ENCODE measurements at regions not wholly inside any gene's neighbourhood (a gene's known extent, or its start where the extent isn't known, plus 50 kb on each side); places are given as distances from the start of the nearest gene placed in this dataset.
"Not testable (repeated sequence)": the region's sequence is repeated elsewhere in the genome, so short reads cannot be mapped to it uniquely, and the experiment has no call there.

DNA sequence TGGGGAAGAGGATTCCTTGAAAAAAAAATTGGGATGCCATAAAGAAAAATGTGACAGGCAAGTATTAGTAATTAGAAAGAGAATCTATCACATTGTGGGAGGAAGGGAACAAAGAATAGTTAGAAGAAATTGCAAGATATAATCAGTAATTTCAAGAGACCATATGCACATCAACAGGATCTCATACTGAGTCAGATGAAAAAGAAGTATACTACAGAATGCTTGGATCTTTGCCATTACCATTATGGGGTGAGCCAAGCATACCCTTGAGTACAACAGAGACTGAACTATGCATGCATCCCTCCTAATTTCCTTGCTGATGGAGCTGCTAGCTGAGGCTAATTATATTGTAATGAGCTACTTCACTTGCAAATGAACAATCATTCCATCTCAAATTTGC is 287.6 kb downstream of the PAPSS1 start:
- intact Hi-C loops (cut with DNase I), result no loop called here
- Histone ChIP-seq H3K27me3 (no peaks in the 10 kb centered on the region), H3K4me1 (no peaks in the 10 kb centered on the region), H3K36me3 (no peaks in the 10 kb centered on the region), H3K27ac (no peak overlapping the region), H3K4me3 (no peak overlapping the region), H3K9me3 (no peaks in the 10 kb centered on the region)
- DNase-seq (ENCODE audit: extremely low spot score in 2 of 2), result no peak
- TF ChIP-seq, protein P1, sequence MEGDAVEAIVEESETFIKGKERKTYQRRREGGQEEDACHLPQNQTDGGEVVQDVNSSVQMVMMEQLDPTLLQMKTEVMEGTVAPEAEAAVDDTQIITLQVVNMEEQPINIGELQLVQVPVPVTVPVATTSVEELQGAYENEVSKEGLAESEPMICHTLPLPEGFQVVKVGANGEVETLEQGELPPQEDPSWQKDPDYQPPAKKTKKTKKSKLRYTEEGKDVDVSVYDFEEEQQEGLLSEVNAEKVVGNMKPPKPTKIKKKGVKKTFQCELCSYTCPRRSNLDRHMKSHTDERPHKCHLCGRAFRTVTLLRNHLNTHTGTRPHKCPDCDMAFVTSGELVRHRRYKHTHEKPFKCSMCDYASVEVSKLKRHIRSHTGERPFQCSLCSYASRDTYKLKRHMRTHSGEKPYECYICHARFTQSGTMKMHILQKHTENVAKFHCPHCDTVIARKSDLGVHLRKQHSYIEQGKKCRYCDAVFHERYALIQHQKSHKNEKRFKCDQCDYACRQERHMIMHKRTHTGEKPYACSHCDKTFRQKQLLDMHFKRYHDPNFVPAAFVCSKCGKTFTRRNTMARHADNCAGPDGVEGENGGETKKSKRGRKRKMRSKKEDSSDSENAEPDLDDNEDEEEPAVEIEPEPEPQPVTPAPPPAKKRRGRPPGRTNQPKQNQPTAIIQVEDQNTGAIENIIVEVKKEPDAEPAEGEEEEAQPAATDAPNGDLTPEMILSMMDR (IDR thresholded peaks at IDR 0.05), result no peak
- TF ChIP-seq POLR2A (IDR thresholded peaks at IDR 0.05) (no peak), POLR2AphosphoS5 (IDR thresholded peaks at IDR 0.05; ENCODE audit: insufficient read depth in 1 of 2, low read depth in 1 of 2) (no peak)

DNA sequence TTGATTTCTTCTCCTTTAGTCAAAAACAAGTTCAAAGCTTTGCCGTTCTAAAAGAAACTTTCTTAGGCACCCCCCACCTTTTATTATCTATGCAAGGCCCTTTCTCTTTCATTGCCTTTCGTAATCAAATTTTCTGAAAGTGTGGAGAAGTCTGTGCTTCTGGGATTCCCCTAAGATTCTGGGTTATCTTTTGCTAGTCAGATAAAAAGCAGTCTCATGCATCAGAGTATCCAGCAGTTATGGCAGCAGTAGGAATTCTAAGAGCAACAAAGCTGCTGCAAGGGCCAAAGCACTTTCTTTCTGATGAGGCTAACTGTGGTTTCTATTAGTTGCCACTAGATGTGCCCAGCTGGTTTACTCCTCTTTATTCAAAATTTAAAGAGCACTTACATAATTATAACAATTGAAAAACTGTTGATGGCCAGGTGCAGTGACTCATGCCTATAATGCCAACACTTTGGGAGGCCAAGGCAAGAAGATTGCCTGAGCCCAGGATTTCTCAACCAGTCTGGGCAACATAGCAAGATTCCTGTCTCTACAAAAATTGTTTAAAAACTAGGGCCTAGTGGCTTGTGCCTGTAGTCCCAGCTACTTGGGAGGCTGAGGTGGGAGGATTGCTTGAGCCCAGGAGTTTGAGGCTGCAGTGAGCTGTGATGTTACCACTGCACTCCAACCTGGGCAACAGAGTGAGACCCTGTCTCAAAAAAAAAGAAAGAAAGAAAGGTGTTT is 296.2 kb downstream of the PAPSS1 start:
- TF ChIP-seq POLR2A (IDR thresholded peaks at IDR 0.05) (no peak), POLR2AphosphoS5 (IDR thresholded peaks at IDR 0.05; ENCODE audit: insufficient read depth in 1 of 2, low read depth in 1 of 2) (no peak)
- TF ChIP-seq, protein P1 (IDR thresholded peaks at IDR 0.05), result no peak
- Histone ChIP-seq H3K9me3 (no peaks in the 10 kb centered on the region), H3K4me1 (no peaks in the 10 kb centered on the region), H3K27ac (no peak overlapping the region), H3K36me3 (no peaks in the 10 kb centered on the region), H3K27me3 (no peaks in the 10 kb centered on the region), H3K4me3 (no peak overlapping the region)
- DNase-seq (ENCODE audit: extremely low spot score in 2 of 2), result no peak
- intact Hi-C loops (cut with DNase I), result no loop called here

DNA sequence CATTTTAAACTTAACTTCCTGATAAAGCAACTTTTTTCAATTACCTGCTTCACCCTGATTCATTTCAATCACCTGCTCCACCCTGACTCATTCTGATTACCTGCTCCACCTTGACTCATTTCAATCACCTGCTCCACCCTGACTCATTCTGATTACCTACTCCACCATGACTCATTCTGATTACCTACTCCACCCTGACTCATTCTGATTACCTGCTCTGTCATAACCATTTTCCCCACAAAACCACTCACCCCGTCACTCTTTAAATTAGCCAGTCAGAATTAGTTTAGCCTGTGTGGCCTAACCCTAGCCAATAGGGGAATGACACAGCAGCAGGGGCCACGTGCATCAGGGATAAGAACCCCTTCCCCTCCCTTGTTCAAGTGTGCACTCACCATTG is 300.5 kb downstream of the PAPSS1 start:
- H3K27me3 ChIP-seq; H3K36me3 ChIP-seq; intact Hi-C loops (cut with DNase I); H3K4me1 ChIP-seq; H3K27ac ChIP-seq; H3K9me3 ChIP-seq; H3K4me3 ChIP-seq; DNase-seq (ENCODE audit: extremely low spot score in 2 of 2): not testable (repeated sequence)

DNA sequence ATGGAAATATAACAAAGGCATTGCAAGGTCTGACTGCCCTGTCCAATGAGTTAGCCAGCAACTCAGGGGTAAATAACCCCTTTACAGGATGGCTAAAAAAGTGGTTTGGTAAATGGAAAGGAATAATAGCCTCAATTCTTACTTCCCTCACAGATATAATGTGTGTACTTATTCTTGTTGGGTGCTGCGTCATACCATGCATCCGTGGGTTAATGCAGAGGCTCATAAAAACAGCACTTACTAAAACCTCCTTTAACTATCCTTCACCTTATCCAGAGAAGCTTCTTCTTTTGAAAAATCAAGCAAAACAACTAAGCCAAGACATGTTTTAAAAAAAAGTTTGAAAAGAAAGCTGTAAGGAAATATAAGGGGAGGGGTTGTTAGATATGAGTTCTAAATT is 301.0 kb downstream of the PAPSS1 start:
- no peak overlapping the region for H3K4me3 ChIP-seq
- H3K27ac ChIP-seq, result no peak overlapping the region
- TF ChIP-seq POLR2A (IDR thresholded peaks at IDR 0.05) (no peak), POLR2AphosphoS5 (IDR thresholded peaks at IDR 0.05; ENCODE audit: insufficient read depth in 1 of 2, low read depth in 1 of 2) (no peak)
- intact Hi-C loops (cut with DNase I), result no loop called here
- H3K9me3 ChIP-seq, result no peaks in the 10 kb centered on the region
- no peaks in the 10 kb centered on the region for H3K36me3 ChIP-seq
- H3K4me1 ChIP-seq, result no peaks in the 10 kb centered on the region
- no peaks in the 10 kb centered on the region for H3K27me3 ChIP-seq
- DNase-seq (ENCODE audit: extremely low spot score in 2 of 2), result no peak

DNA sequence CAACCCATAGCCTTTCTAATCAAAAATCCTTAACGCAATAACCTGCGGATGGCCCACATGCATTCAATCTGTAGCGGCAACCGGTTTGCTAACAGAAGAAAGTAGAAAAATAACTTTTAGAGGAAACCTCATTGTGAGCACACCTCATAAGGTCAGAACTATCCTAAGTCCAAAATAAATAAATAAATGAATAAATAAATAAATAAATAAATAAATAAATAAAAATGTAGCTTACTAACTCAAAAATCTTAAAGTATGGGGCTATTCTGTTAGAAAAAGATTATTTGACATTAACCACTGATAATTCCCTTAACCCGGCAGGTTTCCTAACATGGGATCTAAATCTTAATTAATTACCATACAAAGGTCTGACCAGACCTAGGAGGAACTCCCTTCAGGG is 304.5 kb downstream of the PAPSS1 start:
- H3K4me1 ChIP-seq; H3K4me3 ChIP-seq; DNase-seq (ENCODE audit: extremely low spot score in 2 of 2); H3K36me3 ChIP-seq; H3K27me3 ChIP-seq; H3K27ac ChIP-seq; H3K9me3 ChIP-seq; intact Hi-C loops (cut with DNase I): not testable (repeated sequence)

DNA sequence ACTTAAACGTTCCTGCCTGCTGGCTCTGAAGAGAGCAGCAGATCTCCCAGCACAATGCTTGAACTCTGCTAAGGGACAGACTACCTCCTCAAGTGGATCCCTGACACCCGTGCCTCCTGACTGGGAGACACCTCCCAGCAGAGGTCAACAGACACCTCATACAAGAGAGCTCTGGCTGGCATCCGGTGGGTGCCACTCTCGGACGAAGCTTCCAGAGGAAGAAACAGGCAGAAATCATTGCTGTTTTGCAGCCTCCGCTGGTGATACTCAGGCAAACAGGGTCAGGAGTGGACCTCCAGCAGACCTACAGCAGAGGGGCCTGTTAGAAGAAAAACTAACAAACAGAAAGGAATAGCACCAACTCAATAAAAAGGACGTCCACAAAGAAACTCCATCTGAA is 310.2 kb downstream of the PAPSS1 start:
- H3K9me3 ChIP-seq; H3K27ac ChIP-seq; H3K27me3 ChIP-seq; H3K4me3 ChIP-seq; H3K4me1 ChIP-seq; DNase-seq (ENCODE audit: extremely low spot score in 2 of 2); H3K36me3 ChIP-seq; intact Hi-C loops (cut with DNase I): not testable (repeated sequence)

DNA sequence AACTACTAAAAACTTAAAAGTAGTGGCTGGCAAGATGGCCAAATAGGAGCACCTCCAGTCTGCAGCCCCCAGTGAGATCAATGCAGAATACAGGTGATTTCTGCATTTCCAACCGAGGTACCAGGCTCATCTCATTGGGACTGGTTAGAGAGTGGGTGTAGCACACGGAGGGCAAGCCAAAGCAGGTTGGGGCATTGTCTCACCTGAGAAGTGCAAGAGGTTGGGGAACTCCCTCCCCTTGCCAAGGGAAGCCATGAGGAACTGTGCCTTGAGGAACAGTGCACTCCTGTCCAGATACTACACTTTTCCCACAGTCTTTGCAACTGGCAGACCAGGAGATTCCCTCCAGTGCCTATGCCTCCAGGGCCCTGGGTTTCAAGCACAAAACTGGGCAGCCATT is 311.1 kb downstream of the PAPSS1 start:
- Histone ChIP-seq H3K27ac (no peak overlapping the region), H3K4me1 (no peaks in the 10 kb centered on the region), H3K4me3 (no peak overlapping the region), H3K36me3 (no peaks in the 10 kb centered on the region), H3K27me3 (no peaks in the 10 kb centered on the region), H3K9me3 (no peaks in the 10 kb centered on the region)
- no peak for DNase-seq (ENCODE audit: extremely low spot score in 2 of 2)
- no peak for TF ChIP-seq POLR2A (IDR thresholded peaks at IDR 0.05)
- no peak for TF ChIP-seq POLR2AphosphoS5 (IDR thresholded peaks at IDR 0.05; ENCODE audit: insufficient read depth in 1 of 2, low read depth in 1 of 2)
- TF ChIP-seq, protein P1 (IDR thresholded peaks at IDR 0.05), result no peak
- intact Hi-C loops (cut with DNase I), result no loop called here
